Karpas-422 (cell line): ENCODE measurements at regions not wholly inside any gene's neighbourhood (a gene's known extent, or its start where the extent isn't known, plus 50 kb on each side); places are given as distances from the start of the nearest gene placed in this dataset.

Source experiments
- DNase-seq: peaks from one replicate; pipeline ENCODE4 v3.0.0-alpha.2; 2015
- H2AFZ ChIP-seq: fragments of 200-600 bp; sonication (generic); 2 replicates; pipeline ENCODE4 v1.6.1; 2014; ENCODE audit warnings: antibody characterized with exemption, low read length, mixed read lengths
- H3K27ac ChIP-seq: fragments of 200-600 bp; sonication (generic); 2 replicates; pipeline ENCODE4 v1.5.1; 2014; ENCODE audit warnings: mild to moderate bottlenecking, low read length, moderate library complexity
- H3K27me3 ChIP-seq: fragments of 200-600 bp; sonication (generic); 2 replicates; pipeline ENCODE4 v1.6.1; 2014; ENCODE audit warnings: low read length, mixed read lengths
- H3K36me3 ChIP-seq: fragments of 200-600 bp; sonication (generic); 2 replicates; pipeline ENCODE4 v1.6.1; 2014; ENCODE audit warnings: low read length, mixed read lengths; ENCODE audit not compliant: insufficient read depth
- H3K4me1 ChIP-seq: fragments of 200-600 bp; sonication (generic); 2 replicates; pipeline ENCODE4 v1.6.1; 2014; ENCODE audit warnings: mild to moderate bottlenecking, low read length, mixed read lengths
- H3K4me2 ChIP-seq: fragments of 200-600 bp; sonication (generic); 2 replicates; pipeline ENCODE4 v1.6.1; 2014; ENCODE audit warnings: low read length, low read depth, mild to moderate bottlenecking; ENCODE audit not compliant: poor library complexity, severe bottlenecking
- H3K4me3 ChIP-seq: fragments of 200-600 bp; sonication (generic); 2 replicates; pipeline ENCODE4 v1.5.1; 2014; ENCODE audit warnings: mild to moderate bottlenecking, antibody characterized with exemption, low read length, mixed read lengths
- H3K79me2 ChIP-seq: fragments of 200-600 bp; sonication (generic); 2 replicates; pipeline ENCODE4 v1.6.1; 2014; ENCODE audit warnings: mild to moderate bottlenecking, low read length, mixed read lengths
- H3K9ac ChIP-seq: fragments of 200-600 bp; sonication (generic); 2 replicates; pipeline ENCODE4 v1.6.0; 2014; ENCODE audit warnings: low read length
- H3K9me2 ChIP-seq: fragments of 200-600 bp; sonication (generic), shearing (Covaris generic); replicated peaks from 2 replicates; pipeline ENCODE4 v1.6.0; 2014; ENCODE audit warnings: mild to moderate bottlenecking, low read length, moderate library complexity; ENCODE audit not compliant: insufficient read depth
- H3K9me3 ChIP-seq: fragments of 300-700, 200-600 bp; sonication (generic); 2 replicates; pipeline ENCODE4 v1.6.1; 2014; ENCODE audit warnings: low read length, mixed read lengths
- H4K20me1 ChIP-seq: fragments of 200-600 bp; sonication (generic); 2 replicates; pipeline ENCODE4 v1.6.1; 2014; ENCODE audit warnings: mild to moderate bottlenecking, antibody characterized with exemption, low read length, low read depth; ENCODE audit not compliant: insufficient read depth

GRCh38 chr7:56537952-56538351, 421.7 kb upstream of the NUPR2 start:
- Histone ChIP-seq H3K79me2 (no peaks in the 10 kb centered on the region), H3K9me3 (peaks cover 29% of the 10 kb centered on the region), H4K20me1 (no peaks in the 10 kb centered on the region), H3K4me2 (no peak overlapping the region), H3K4me3 (no peak overlapping the region), H3K4me1 (no peaks in the 10 kb centered on the region), H3K9me2 (no peaks in the 10 kb centered on the region), H3K27ac (no peak overlapping the region), H3K9ac (no peak overlapping the region), H3K27me3 (no peaks in the 10 kb centered on the region), H2AFZ (no peak overlapping the region), H3K36me3 (no peaks in the 10 kb centered on the region)
- DNase-seq, result no peak

- Histone ChIP-seq H3K27ac (no peak overlapping the region), H3K4me1 (no peaks in the 10 kb centered on the region), H3K79me2 (no peaks in the 10 kb centered on the region), H3K4me2 (no peak overlapping the region), H3K27me3 (no peaks in the 10 kb centered on the region), H3K9me2 (no peaks in the 10 kb centered on the region), H4K20me1 (no peaks in the 10 kb centered on the region), H2AFZ (no peak overlapping the region), H3K9ac (no peak overlapping the region), H3K36me3 (no peaks in the 10 kb centered on the region), H3K4me3 (no peak overlapping the region), H3K9me3 (peaks cover 26% of the 10 kb centered on the region)
- no peak for DNase-seq
These were observed 421.3 kb upstream of the NUPR2 start for GRCh38 chr7:56537477-56537876.

- Histone ChIP-seq H3K9me3 (peaks cover 25% of the 10 kb centered on the region), H2AFZ (no peak overlapping the region), H3K9ac (no peak overlapping the region), H3K79me2 (no peaks in the 10 kb centered on the region), H3K36me3 (no peaks in the 10 kb centered on the region), H3K27ac (no peak overlapping the region), H3K27me3 (no peaks in the 10 kb centered on the region), H3K4me1 (no peaks in the 10 kb centered on the region), H4K20me1 (no peaks in the 10 kb centered on the region), H3K9me2 (no peaks in the 10 kb centered on the region), H3K4me3 (no peak overlapping the region), H3K4me2 (no peak overlapping the region)
- no peak for DNase-seq
These were observed 378.9 kb upstream of the NUPR2 start for GRCh38 chr7:56495165-56495564.

GRCh38 chr7:56493704-56494450, 377.7 kb upstream of the NUPR2 start:
- Histone ChIP-seq H3K4me3 (no peak overlapping the region), H3K9me3 (peaks cover 29% of the 10 kb centered on the region), H3K4me1 (no peaks in the 10 kb centered on the region), H3K9ac (no peak overlapping the region), H2AFZ (no peak overlapping the region), H3K27ac (no peak overlapping the region), H3K79me2 (no peaks in the 10 kb centered on the region), H3K9me2 (no peaks in the 10 kb centered on the region), H3K4me2 (no peak overlapping the region), H3K27me3 (no peaks in the 10 kb centered on the region), H4K20me1 (no peaks in the 10 kb centered on the region), H3K36me3 (no peaks in the 10 kb centered on the region)
- no peak for DNase-seq

- Histone ChIP-seq H3K9me2 (no peaks in the 10 kb centered on the region), H3K4me2 (no peak overlapping the region), H2AFZ (no peak overlapping the region), H3K27ac (no peak overlapping the region), H4K20me1 (no peaks in the 10 kb centered on the region), H3K9me3 (peaks cover 30% of the 10 kb centered on the region), H3K36me3 (no peaks in the 10 kb centered on the region), H3K79me2 (no peaks in the 10 kb centered on the region), H3K4me3 (no peak overlapping the region), H3K27me3 (no peaks in the 10 kb centered on the region), H3K4me1 (no peaks in the 10 kb centered on the region), H3K9ac (no peak overlapping the region)
- DNase-seq, result no peak
These were observed 377.0 kb upstream of the NUPR2 start for GRCh38 chr7:56493196-56493595.

- H3K9ac ChIP-seq, result no peak overlapping the region
- H3K27ac ChIP-seq, result no peak overlapping the region
- H3K4me1 ChIP-seq, result no peaks in the 10 kb centered on the region
- H3K36me3 ChIP-seq, result no peaks in the 10 kb centered on the region
- no peaks in the 10 kb centered on the region for H3K27me3 ChIP-seq
- H4K20me1 ChIP-seq, result no peaks in the 10 kb centered on the region
- peaks cover 30% of the 10 kb centered on the region for H3K9me3 ChIP-seq
- no peak overlapping the region for H3K4me3 ChIP-seq
- H2AFZ ChIP-seq, result no peak overlapping the region
- H3K79me2 ChIP-seq, result no peaks in the 10 kb centered on the region
- no peaks in the 10 kb centered on the region for H3K9me2 ChIP-seq
- no peak overlapping the region for H3K4me2 ChIP-seq
- no peak for DNase-seq
These were observed 375.6 kb upstream of the NUPR2 start for GRCh38 chr7:56491636-56492425.

GRCh38 chr7:56483861-56484550, 367.8 kb upstream of the NUPR2 start:
- no peaks in the 10 kb centered on the region for H4K20me1 ChIP-seq
- no peaks in the 10 kb centered on the region for H3K4me1 ChIP-seq
- H3K9me3 ChIP-seq, result peaks cover 23% of the 10 kb centered on the region
- H3K36me3 ChIP-seq, result no peaks in the 10 kb centered on the region
- DNase-seq, result no peak
- no peak overlapping the region for H3K4me2 ChIP-seq
- no peaks in the 10 kb centered on the region for H3K27me3 ChIP-seq
- no peak overlapping the region for H3K4me3 ChIP-seq
- H3K9me2 ChIP-seq, result no peaks in the 10 kb centered on the region
- H3K79me2 ChIP-seq, result no peaks in the 10 kb centered on the region
- H3K9ac ChIP-seq, result no peak overlapping the region
- H3K27ac ChIP-seq, result no peak overlapping the region
- H2AFZ ChIP-seq, result no peak overlapping the region

GRCh38 chr7:56483153-56483552, 366.9 kb upstream of the NUPR2 start:
- Histone ChIP-seq H4K20me1 (no peaks in the 10 kb centered on the region), H3K27me3 (no peaks in the 10 kb centered on the region), H3K4me2 (no peak overlapping the region), H3K9me3 (peaks cover 20% of the 10 kb centered on the region), H3K4me1 (no peaks in the 10 kb centered on the region), H2AFZ (no peak overlapping the region), H3K9me2 (no peaks in the 10 kb centered on the region), H3K27ac (no peak overlapping the region), H3K4me3 (no peak overlapping the region), H3K79me2 (no peaks in the 10 kb centered on the region), H3K36me3 (no peaks in the 10 kb centered on the region), H3K9ac (no peak overlapping the region)
- no peak for DNase-seq
